Lung (tissue), 11 donors: ENCODE measurements at regions not wholly inside any gene's neighbourhood (a gene's known extent, or its start where the extent isn't known, plus 50 kb on each side); places are given as distances from the start of the nearest gene placed in this dataset.

Experiments used
- ATAC-seq: fragments of 200-7000 bp; cut with Tn5 transposase; one replicate; pipeline ENCODE4 v1.9.1; 2020; ENCODE audit warnings: moderate number of reproducible peaks; ENCODE audit not compliant: insufficient read depth, low FRiP score
- DNase-seq, 3 donors: peaks; one replicate each; pipeline ENCODE4 v3.0.0-alpha.2; 2013 to 2017
- H3K27ac ChIP-seq, 2 donors: one replicate each; pipeline ENCODE4 v1.5.1; 2013; ENCODE audit warnings: mild to moderate bottlenecking in 2 of 2, moderate library complexity in 2 of 2, control low read depth in 1 of 2, inconsistent platforms in 1 of 2, low read depth in 1 of 2, low read length in 1 of 2
- H3K27me3 ChIP-seq, 3 donors: one replicate each; pipeline ENCODE4 v1.5.1; 2013; ENCODE audit warnings: low read length in 2 of 3; ENCODE audit not compliant: control insufficient read depth in 3 of 3, insufficient read depth in 3 of 3
- H3K36me3 ChIP-seq, 4 donors: one replicate each; pipeline ENCODE4 v1.5.1; 2013; ENCODE audit warnings: low read length in 4 of 4, mild to moderate bottlenecking in 1 of 4, moderate library complexity in 1 of 4; ENCODE audit not compliant: control insufficient read depth in 4 of 4, insufficient read depth in 4 of 4
- H3K4me1 ChIP-seq, 5 donors: one replicate each; pipeline ENCODE4 v1.5.1; 2013; ENCODE audit warnings: low read length in 5 of 5, mild to moderate bottlenecking in 2 of 5, moderate library complexity in 1 of 5; ENCODE audit not compliant: control insufficient read depth in 5 of 5, insufficient read depth in 5 of 5
- H3K4me3 ChIP-seq: one replicate; pipeline ENCODE4 v1.5.1; 2013; ENCODE audit warnings: mild to moderate bottlenecking, control low read depth, moderate library complexity
- H3K9ac ChIP-seq, 2 donors: one replicate each; pipeline ENCODE4 v1.5.1; 2013; ENCODE audit warnings: low read length in 2 of 2, control low read depth in 1 of 2; ENCODE audit not compliant: insufficient read depth in 1 of 2
- H3K9me3 ChIP-seq, 4 donors: one replicate each; pipeline ENCODE4 v1.5.1; 2013; ENCODE audit warnings: low read length in 3 of 4, mild to moderate bottlenecking in 1 of 4, moderate library complexity in 1 of 4; ENCODE audit not compliant: control insufficient read depth in 4 of 4, insufficient read depth in 3 of 4
- WGBS, 2 donors: extraction: QIAGEN DNeasy Blood & Tissue Kit; methylation state at CpG; one replicate each; pipeline ENCODE4 v1.1.7; 2013; 5-methylcytosine and 5-hydroxymethylcytosine counted together
- TF ChIP-seq, protein P1 (sequence below): IDR thresholded peaks from 2 replicates; pipeline ENCODE4 v1.5.1; 2012; ENCODE audit warnings: mild to moderate bottlenecking; ENCODE audit errors: control extremely low read depth, extremely low read depth
- donor health status: control.
- donor health status: control.
- donor health status: Bipolar disorder and iron deficiency.
- donor health status: healthy.
- donor health status: DM: yes; HTN: yes; CAD: no.

DNA sequence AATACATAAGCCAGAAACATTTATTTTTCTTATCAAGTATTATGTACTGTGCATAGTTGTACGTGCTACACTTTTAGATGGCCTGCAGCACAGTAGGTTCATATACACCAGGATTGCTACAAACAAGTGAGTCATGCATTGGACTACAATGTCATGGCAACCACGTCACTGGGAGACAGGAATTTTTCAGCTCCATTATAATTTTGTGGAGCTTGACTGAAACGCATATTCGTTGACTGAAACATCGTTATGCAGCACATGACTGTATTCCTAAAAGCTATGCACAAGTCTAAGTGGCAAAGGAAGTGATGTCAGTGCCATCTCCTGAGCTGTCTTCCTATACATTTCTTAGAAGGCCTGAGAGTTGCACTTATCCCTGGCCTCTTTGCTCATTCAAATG, 871.8 kb downstream of the IPMK start:
- Histone ChIP-seq H3K9ac (no peak overlapping the region), H3K36me3 (no peaks in the 10 kb centered on the region), H3K27ac (no peak overlapping the region), H3K9me3 (no peaks in the 10 kb centered on the region), H3K4me3 (no peak overlapping the region), H3K27me3 (no peaks in the 10 kb centered on the region), H3K4me1 (no peaks in the 10 kb centered on the region)
- 82 to 87% methylated on average over 5 of the region's 5 CpGs for WGBS, 2 donors
- DNase-seq = no peak
- no peak for ATAC-seq
- TF ChIP-seq, protein P1, sequence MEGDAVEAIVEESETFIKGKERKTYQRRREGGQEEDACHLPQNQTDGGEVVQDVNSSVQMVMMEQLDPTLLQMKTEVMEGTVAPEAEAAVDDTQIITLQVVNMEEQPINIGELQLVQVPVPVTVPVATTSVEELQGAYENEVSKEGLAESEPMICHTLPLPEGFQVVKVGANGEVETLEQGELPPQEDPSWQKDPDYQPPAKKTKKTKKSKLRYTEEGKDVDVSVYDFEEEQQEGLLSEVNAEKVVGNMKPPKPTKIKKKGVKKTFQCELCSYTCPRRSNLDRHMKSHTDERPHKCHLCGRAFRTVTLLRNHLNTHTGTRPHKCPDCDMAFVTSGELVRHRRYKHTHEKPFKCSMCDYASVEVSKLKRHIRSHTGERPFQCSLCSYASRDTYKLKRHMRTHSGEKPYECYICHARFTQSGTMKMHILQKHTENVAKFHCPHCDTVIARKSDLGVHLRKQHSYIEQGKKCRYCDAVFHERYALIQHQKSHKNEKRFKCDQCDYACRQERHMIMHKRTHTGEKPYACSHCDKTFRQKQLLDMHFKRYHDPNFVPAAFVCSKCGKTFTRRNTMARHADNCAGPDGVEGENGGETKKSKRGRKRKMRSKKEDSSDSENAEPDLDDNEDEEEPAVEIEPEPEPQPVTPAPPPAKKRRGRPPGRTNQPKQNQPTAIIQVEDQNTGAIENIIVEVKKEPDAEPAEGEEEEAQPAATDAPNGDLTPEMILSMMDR = no peak

DNA sequence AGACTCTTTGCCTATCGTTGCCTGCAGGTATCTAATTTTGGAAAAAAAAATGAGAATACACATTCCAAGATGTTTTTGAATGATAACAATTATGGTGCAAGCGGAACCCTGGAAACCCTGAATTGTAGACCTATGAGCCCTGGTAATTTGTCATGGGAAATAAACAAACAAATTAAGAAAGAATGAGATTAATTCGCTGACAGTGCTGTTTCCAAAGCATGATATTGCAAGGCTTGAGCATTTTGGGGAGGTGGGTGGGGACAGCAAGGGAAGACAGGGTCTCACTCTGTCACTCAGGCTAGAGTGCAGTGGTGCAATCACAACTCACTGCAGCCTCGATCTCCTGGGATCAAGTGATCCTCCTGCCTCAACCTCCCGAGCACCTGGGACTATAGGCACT, 900.3 kb downstream of the IPMK start:
- no peaks in the 10 kb centered on the region for H3K9me3 ChIP-seq
- no peaks in the 10 kb centered on the region for H3K36me3 ChIP-seq
- H3K4me3 ChIP-seq = no peak overlapping the region
- no peaks in the 10 kb centered on the region for H3K27me3 ChIP-seq
- no peak overlapping the region for H3K9ac ChIP-seq
- H3K4me1 ChIP-seq = no peaks in the 10 kb centered on the region
- no peak for DNase-seq
- ATAC-seq = no peak
- TF ChIP-seq, protein P1 = no peak
- WGBS, 2 donors = 76 to 78% methylated on average over 5 of the region's 5 CpGs
- H3K27ac ChIP-seq = no peak overlapping the region

DNA sequence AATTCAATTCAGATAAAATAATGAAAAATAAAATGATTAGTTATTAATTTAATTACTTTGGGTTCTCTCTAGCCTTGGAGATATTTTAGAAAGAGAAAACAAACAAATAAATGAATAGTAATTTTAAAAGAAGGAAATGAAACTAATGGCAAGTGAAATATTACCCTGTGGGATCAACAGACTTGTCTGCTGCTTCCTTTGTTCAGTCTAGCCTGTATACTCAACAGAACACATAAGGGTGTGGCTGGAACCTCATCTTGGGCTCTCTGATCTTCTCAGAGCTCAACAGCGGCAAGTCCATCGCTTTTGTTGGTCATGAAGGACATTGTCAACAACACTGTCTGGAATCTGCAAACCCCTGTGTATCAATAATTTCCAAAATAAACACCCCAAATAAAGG, 904.9 kb downstream of the IPMK start:
- DNase-seq = no peak
- H3K4me3 ChIP-seq = no peak overlapping the region
- no peaks in the 10 kb centered on the region for H3K27me3 ChIP-seq
- no peak overlapping the region for H3K9ac ChIP-seq
- no peak for ATAC-seq
- no peaks in the 10 kb centered on the region for H3K36me3 ChIP-seq
- H3K27ac ChIP-seq = no peak overlapping the region
- no peaks in the 10 kb centered on the region for H3K4me1 ChIP-seq
- TF ChIP-seq, protein P1 = no peak
- 89 to 91% methylated on average over 2 of the region's 2 CpGs for WGBS, 2 donors
- H3K9me3 ChIP-seq = no peaks in the 10 kb centered on the region

DNA sequence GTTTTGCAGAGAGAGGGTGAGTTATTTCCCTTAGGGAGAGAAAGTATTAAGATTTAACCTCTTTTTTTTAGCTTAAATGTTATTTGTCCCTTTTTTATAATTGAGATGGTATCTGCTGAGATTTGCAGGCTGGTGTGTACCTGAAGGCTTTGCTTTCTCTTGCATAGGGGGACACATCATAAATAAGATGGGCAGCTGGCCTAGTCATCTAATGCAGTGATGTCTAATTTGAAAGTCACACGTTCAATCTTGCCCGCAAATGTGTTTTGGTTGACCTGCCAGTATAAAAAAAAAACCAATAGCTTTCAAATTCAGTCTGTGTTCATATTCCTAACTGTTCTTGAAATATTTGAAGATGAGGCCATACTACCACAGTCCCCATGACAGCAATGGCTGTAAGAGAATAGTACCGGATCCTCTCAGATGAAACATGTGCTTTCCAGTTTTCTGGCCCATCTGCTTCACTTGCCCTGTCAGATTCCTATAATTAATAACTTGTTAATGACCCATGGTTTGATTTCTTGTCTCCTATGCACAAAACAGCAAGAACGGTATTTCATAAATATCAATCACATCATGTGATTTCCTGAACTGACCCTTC, 914.2 kb downstream of the IPMK start:
- Histone ChIP-seq H3K9ac (no peak overlapping the region), H3K4me3 (no peak overlapping the region), H3K36me3 (no peaks in the 10 kb centered on the region), H3K4me1 (no peaks in the 10 kb centered on the region), H3K9me3 (no peaks in the 10 kb centered on the region), H3K27me3 (no peaks in the 10 kb centered on the region), H3K27ac (no peak overlapping the region)
- TF ChIP-seq, protein P1 = no peak
- WGBS, 2 donors = 81 to 85% methylated on average over 4 of the region's 4 CpGs
- DNase-seq = no peak
- ATAC-seq = no peak
